22Rv1 (cell line): ENCODE measurements at regions not wholly inside any gene's neighbourhood (a gene's known extent, or its start where the extent isn't known, plus 50 kb on each side); places are given as distances from the start of the nearest gene placed in this dataset.

Experiments used
- H3K27ac ChIP-seq: fragments of 450-650 bp; 2 replicates; pipeline ENCODE4 v1.5.1; 2017
- CTCF ChIP-seq: fragments of 450-650 bp; IDR thresholded peaks from 2 replicates; pipeline ENCODE4 v1.5.1; 2017; ENCODE audit warnings: mild to moderate bottlenecking
- ZFX ChIP-seq: fragments of 450-650 bp; IDR thresholded peaks from 2 replicates; pipeline ENCODE4 v1.6.1; 2017; ENCODE audit warnings: antibody characterized with exemption, borderline replicate concordance

GRCh38 chr9:82555031-82555430, 507.9 kb downstream of the RASEF start:
- TF ChIP-seq ZFX (no peak), CTCF (no peak)

DNA sequence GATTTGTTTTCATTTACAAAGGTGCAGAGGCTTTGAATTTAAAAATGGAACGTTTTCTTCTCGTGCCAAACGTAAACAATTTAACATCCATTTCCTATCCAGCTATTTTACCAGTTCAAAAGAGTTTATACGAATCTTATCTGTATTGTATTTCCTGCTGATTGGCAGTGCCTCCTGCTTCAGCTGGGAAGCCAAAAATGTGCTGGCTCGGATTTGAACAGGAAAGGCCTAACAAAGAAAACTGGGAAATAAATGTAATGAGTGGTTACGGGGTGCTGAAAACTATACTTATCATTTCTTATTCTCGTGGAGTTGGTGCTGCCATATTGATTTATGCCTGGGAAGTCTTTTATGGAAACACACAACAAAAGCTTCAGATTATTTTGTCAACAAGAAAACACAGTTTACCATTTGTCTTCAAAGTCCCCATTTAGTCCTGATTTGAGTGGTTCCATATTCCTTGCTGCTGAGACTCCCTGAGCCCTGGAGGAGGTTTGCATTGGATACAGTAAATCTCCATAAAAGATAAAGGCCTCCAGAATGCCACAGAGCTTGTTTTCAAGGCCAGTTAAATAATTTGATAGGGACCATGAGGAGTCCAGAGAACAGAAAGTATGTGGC, 507.4 kb downstream of the RASEF start:
- TF ChIP-seq ZFX, result no peak
- TF ChIP-seq CTCF, result no peak

More at GRCh38 chr9:82555031-82555430, 507.9 kb downstream of the RASEF start:
- no peak overlapping the region for H3K27ac ChIP-seq

GRCh38 chr9:82558346-82558745, 504.6 kb downstream of the RASEF start:
- no peak overlapping the region for H3K27ac ChIP-seq
- TF ChIP-seq CTCF (no peak), ZFX (no peak)

More for the DNA sequence above, 507.4 kb downstream of the RASEF start:
- no peak overlapping the region for H3K27ac ChIP-seq

GRCh38 chr9:82558855-82559630, 503.9 kb downstream of the RASEF start:
- H3K27ac ChIP-seq, result no peak overlapping the region
- TF ChIP-seq ZFX (no peak), CTCF (no peak)

DNA sequence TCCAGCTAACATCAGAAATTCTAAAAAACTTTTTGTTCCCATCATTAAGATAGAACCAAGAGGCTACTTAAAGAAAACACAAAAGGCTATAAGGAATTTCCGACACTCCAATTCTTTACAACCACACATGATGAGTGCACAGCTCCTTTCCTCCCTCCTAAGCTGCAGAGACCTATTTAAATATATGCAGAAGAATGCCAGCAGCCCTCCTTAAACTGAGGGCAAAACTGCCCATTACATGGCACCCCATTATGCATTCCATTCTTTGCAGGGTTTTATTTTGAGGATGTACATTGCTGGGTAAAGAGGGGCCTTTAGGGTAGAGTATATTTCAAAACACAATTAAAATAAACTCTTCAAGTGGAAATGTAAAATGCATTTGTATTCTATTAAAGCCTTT, 502.9 kb downstream of the RASEF start:
- H3K27ac ChIP-seq, result no peak overlapping the region
- TF ChIP-seq ZFX (no peak), CTCF (no peak)

GRCh38 chr9:82560457-82560904, 502.5 kb downstream of the RASEF start:
- no peak for TF ChIP-seq CTCF
- TF ChIP-seq ZFX, result no peak

GRCh38 chr9:82563094-82563493, 499.8 kb downstream of the RASEF start:
- no peak for TF ChIP-seq CTCF

More at GRCh38 chr9:82560457-82560904, 502.5 kb downstream of the RASEF start:
- no peak overlapping the region for H3K27ac ChIP-seq

More at GRCh38 chr9:82563094-82563493, 499.8 kb downstream of the RASEF start:
- no peak overlapping the region for H3K27ac ChIP-seq
